Caco-2 (cell line): ENCODE measurements at regions not wholly inside any gene's neighbourhood (a gene's known extent, or its start where the extent isn't known, plus 50 kb on each side); places are given as distances from the start of the nearest gene placed in this dataset.

ENCODE experiments used
- BruUV-seq: library from RNA; stranded (reverse); fragments of 400-500 nt; replicated peaks from 2 replicates; lab custom pipeline; 2021; lab: Mats Ljungman, UMichigan
- CTCF ChIA-PET: fragments of 300-600 bp; sonication (Branson Sonifier 250); formaldehyde crosslinking; loops from one replicate; lab custom pipeline; 2022; ENCODE audit warnings: antibody characterized with exemption; lab: Charles Lee
- POLR2A ChIA-PET: fragments of 300-600 bp; sonication (Branson Sonifier 250); formaldehyde crosslinking; loops from one replicate; lab custom pipeline; 2022; ENCODE audit warnings: antibody characterized with exemption; lab: Charles Lee
- DNase-seq, 2 experiments: peaks; one replicate each; pipeline versions ENCODE4 v3.0.0 to v3.0.0-alpha.2; 2020 to 2022
- H3K27me3 ChIP-seq: replicated peaks from 2 replicates; pipeline ENCODE4 v1.6.0; 2011; ENCODE audit warnings: low read length; ENCODE audit not compliant: control insufficient read depth, insufficient read depth
- H3K36me3 ChIP-seq: 2 replicates; pipeline ENCODE4 v1.5.1; 2011; ENCODE audit warnings: low read length; ENCODE audit not compliant: control insufficient read depth, insufficient read depth
- H3K4me1 ChIP-seq: fragments of 250-450 bp; sonication (Bioruptor Pico); 2 replicates; pipeline ENCODE4 v1.5.1; 2020; ENCODE audit warnings: mild to moderate bottlenecking
- H3K4me3 ChIP-seq: 2 replicates; pipeline ENCODE4 v1.5.1; 2011; ENCODE audit warnings: low read depth, mild to moderate bottlenecking, control low read depth, low read length
- H3K9me3 ChIP-seq: fragments of 250-450 bp; sonication (Bioruptor Pico); 2 replicates; pipeline ENCODE4 v1.5.1; 2020; ENCODE audit warnings: mild to moderate bottlenecking, moderate library complexity
- H3K27ac Mint-ChIP-seq: one replicate; pipeline ENCODE4 v1.8.0; 2022; ENCODE audit warnings: mixed read lengths; ENCODE audit not compliant: unreplicated experiment
- H3K27me3 Mint-ChIP-seq: one replicate; pipeline ENCODE4 v1.8.0; 2022; ENCODE audit warnings: mixed read lengths; ENCODE audit not compliant: insufficient read depth, unreplicated experiment
- H3K36me3 Mint-ChIP-seq: one replicate; pipeline ENCODE4 v1.8.0; 2022; ENCODE audit warnings: mild to moderate bottlenecking, mixed read lengths; ENCODE audit not compliant: insufficient read depth, unreplicated experiment
- H3K4me1 Mint-ChIP-seq: one replicate; pipeline ENCODE4 v1.8.0; 2022; ENCODE audit warnings: low read depth, mixed read lengths; ENCODE audit not compliant: unreplicated experiment
- H3K4me3 Mint-ChIP-seq: one replicate; pipeline ENCODE4 v1.8.0; 2022; ENCODE audit warnings: mild to moderate bottlenecking, moderate library complexity, mixed read lengths; ENCODE audit not compliant: unreplicated experiment
- H3K9me3 Mint-ChIP-seq: one replicate; pipeline ENCODE4 v1.8.0; 2022; ENCODE audit warnings: mixed read lengths; ENCODE audit not compliant: unreplicated experiment
- CTCF ChIP-seq, 2 experiments: fragments of 200-600 bp in 1 of 2; IDR thresholded peaks; 1 replicate in 1 of 2; 2 replicates in 1 of 2; pipeline versions ENCODE4 v1.5.1 to v1.8.0; 2011 to 2022; ENCODE audit warnings: antibody characterized with exemption in 1 of 2, control low read depth in 1 of 2, inconsistent platforms in 1 of 2, low read depth in 1 of 2, low read length in 1 of 2, mild to moderate bottlenecking in 1 of 2, moderate library complexity in 1 of 2; ENCODE audit not compliant: insufficient read depth in 1 of 2, severe bottlenecking in 1 of 2, unreplicated experiment in 1 of 2
- intact Hi-C: fragments of 100-400 bp; cut with micrococcal nuclease; formaldehyde crosslinking; loops from one replicate; pipeline ENCODE4 v1.10.0; 2022; ENCODE audit not compliant: unreplicated experiment

DNA sequence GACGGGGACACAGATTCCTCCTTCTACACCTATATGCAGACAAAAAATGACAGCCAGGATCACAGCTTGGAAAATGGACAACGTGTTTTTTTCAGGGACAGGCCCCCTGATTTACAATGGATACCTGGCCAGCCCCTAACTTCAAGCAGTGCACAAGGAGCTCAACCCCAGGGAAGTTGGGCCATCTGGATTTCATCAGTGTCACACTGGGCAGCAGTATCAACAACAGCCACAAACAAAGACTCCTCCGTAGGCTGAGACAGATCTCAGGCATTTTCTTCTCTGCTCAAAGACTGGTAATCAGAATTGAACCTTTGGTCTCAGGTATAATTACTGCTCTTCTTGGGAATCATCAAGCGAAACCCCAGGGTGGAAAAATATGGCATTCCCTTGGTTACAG is 374.0 kb downstream of the ZNF608 start:
- Histone ChIP-seq H3K9me3 (no peaks in the 10 kb centered on the region), H3K4me1 (no peaks in the 10 kb centered on the region), H3K27me3 (no peaks in the 10 kb centered on the region), H3K36me3 (no peaks in the 10 kb centered on the region), H3K4me3 (no peak overlapping the region)
- intact Hi-C loops: no loop called here
- H3K27me3 Mint-ChIP-seq: no peaks in the 10 kb centered on the region
- DNase-seq: no peak
- no peak overlapping the region for H3K27ac Mint-ChIP-seq
- no TSS peak for BruUV-seq
- no peak overlapping the region for H3K4me3 Mint-ChIP-seq
- H3K36me3 Mint-ChIP-seq: no peaks in the 10 kb centered on the region
- ChIA-PET POLR2A (no interaction called here), CTCF (no interaction called here)
- H3K9me3 Mint-ChIP-seq: no peaks in the 10 kb centered on the region
- H3K4me1 Mint-ChIP-seq: no peaks in the 10 kb centered on the region
- TF ChIP-seq CTCF (IDR thresholded peaks at IDR 0.05; ENCODE audit: insufficient read depth in 1 of 2, low read depth in 1 of 2, low read length in 1 of 2, severe bottlenecking in 1 of 2, unreplicated experiment in 1 of 2): no peak

- no peak for DNase-seq
- ChIA-PET POLR2A (no interaction called here), CTCF (no interaction called here)
- H3K36me3 ChIP-seq: no peaks in the 10 kb centered on the region
- H3K27me3 ChIP-seq: no peaks in the 10 kb centered on the region
- Mint-ChIP-seq H3K27ac (no peak overlapping the region), H3K4me1 (no peaks in the 10 kb centered on the region), H3K4me3 (no peak overlapping the region), H3K9me3 (no peaks in the 10 kb centered on the region), H3K36me3 (no peaks in the 10 kb centered on the region), H3K27me3 (no peaks in the 10 kb centered on the region)
- TF ChIP-seq CTCF (IDR thresholded peaks at IDR 0.05; ENCODE audit: insufficient read depth in 1 of 2, low read depth in 1 of 2, low read length in 1 of 2, severe bottlenecking in 1 of 2, unreplicated experiment in 1 of 2): no peak
- H3K4me1 ChIP-seq: no peaks in the 10 kb centered on the region
- H3K4me3 ChIP-seq: no peak overlapping the region
- intact Hi-C loops: no loop called here
- BruUV-seq: no TSS peak
- no peaks in the 10 kb centered on the region for H3K9me3 ChIP-seq
Measured at GRCh38 chr5:124371111-124371706, 375.2 kb downstream of the ZNF608 start.

DNA sequence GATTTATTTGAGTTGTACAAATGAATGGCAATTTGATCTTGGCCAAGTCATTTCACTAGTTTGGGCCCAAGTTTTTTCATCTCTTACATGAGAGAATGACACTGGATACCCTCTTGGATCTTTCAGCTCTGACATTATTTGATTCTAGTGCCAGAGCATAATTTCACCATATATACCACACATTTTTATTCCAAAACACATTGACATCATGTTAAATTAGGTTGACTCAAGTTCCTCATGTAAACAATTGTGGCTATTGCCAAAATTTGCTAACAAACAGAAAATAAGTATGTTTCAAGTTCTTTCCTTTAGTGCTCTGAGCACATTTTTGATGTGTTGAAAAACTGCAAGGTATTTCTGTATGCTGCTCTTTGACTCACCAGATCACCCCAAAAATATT is 375.8 kb downstream of the ZNF608 start:
- no peaks in the 10 kb centered on the region for H3K27me3 Mint-ChIP-seq
- no TSS peak for BruUV-seq
- no peak for TF ChIP-seq CTCF (IDR thresholded peaks at IDR 0.05; ENCODE audit: insufficient read depth in 1 of 2, low read depth in 1 of 2, low read length in 1 of 2, severe bottlenecking in 1 of 2, unreplicated experiment in 1 of 2)
- H3K27me3 ChIP-seq: no peaks in the 10 kb centered on the region
- H3K4me1 ChIP-seq: no peaks in the 10 kb centered on the region
- no peak for DNase-seq
- H3K27ac Mint-ChIP-seq: no peak overlapping the region
- H3K4me3 Mint-ChIP-seq: no peak overlapping the region
- H3K36me3 Mint-ChIP-seq: no peaks in the 10 kb centered on the region
- CTCF ChIA-PET: no interaction called here
- POLR2A ChIA-PET: no interaction called here
- H3K36me3 ChIP-seq: no peaks in the 10 kb centered on the region
- H3K9me3 ChIP-seq: no peaks in the 10 kb centered on the region
- no peak overlapping the region for H3K4me3 ChIP-seq
- intact Hi-C loops: no loop called here
- no peaks in the 10 kb centered on the region for H3K4me1 Mint-ChIP-seq
- no peaks in the 10 kb centered on the region for H3K9me3 Mint-ChIP-seq
